Stimulated activated effector memory CD8-positive, alpha-beta T cell treated with anti-CD3 and anti-CD28 coated beads, Interleukin-12 subunit alpha, Interleukin-12 subunit beta, amount 100 ng/mL, for 72 hours (primary cell): ENCODE measurements at regions not wholly inside any gene's neighbourhood (a gene's known extent, or its start where the extent isn't known, plus 50 kb on each side); places are given as distances from the start of the nearest gene placed in this dataset.
"Not testable (repeated sequence)": the region's sequence is repeated elsewhere in the genome, so short reads cannot be mapped to it uniquely, and the experiment has no call there.

Source experiments
- ATAC-seq: fragments of 150-1000 bp; cut with Tn5 transposase; 2 replicates; pipeline ENCODE4 v1.10.0; 2021
- DNase-seq, 2 donors: peaks; one replicate each; pipeline ENCODE4 v3.0.0; 2021 to 2022; ENCODE audit warnings: low spot score in 2 of 2
- H3K27ac Mint-ChIP-seq: one replicate; pipeline ENCODE4 v1.8.0; 2022; ENCODE audit warnings: mild to moderate bottlenecking, mixed read lengths
- H3K36me3 Mint-ChIP-seq: one replicate; pipeline ENCODE4 v1.8.0; 2022; ENCODE audit warnings: mild to moderate bottlenecking, mixed read lengths
- H3K4me1 Mint-ChIP-seq: one replicate; pipeline ENCODE4 v1.8.0; 2022; ENCODE audit warnings: mixed read lengths
- H3K4me3 Mint-ChIP-seq: one replicate; pipeline ENCODE4 v1.8.0; 2022; ENCODE audit warnings: mild to moderate bottlenecking, mixed read lengths
- H3K9me3 Mint-ChIP-seq: one replicate; pipeline ENCODE4 v1.8.0; 2022; ENCODE audit warnings: mixed read lengths

DNA sequence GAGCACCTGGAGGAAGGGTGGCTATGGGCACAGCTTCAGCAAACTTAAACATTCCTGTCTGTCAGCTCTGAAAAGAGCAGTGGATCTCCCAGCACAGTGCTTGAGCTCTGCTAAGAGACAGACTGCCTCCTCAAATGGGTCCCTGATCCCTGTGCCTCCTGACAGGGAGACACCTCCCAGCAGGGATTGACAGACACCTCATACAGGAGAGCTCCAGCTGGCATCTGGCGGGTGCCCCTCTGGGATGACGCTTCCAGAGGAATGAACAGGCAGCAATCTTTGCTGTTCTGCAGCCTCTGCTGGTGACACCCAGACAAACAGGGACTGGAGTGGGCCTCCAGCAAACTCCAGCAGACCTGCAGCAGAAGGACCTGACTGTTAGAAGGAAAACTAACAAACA is 307.8 kb downstream of the AGTPBP1 start:
- H3K36me3 Mint-ChIP-seq, H3K4me1 Mint-ChIP-seq, H3K27ac Mint-ChIP-seq, ATAC-seq, H3K4me3 Mint-ChIP-seq, DNase-seq, H3K9me3 Mint-ChIP-seq: not testable (repeated sequence)

DNA sequence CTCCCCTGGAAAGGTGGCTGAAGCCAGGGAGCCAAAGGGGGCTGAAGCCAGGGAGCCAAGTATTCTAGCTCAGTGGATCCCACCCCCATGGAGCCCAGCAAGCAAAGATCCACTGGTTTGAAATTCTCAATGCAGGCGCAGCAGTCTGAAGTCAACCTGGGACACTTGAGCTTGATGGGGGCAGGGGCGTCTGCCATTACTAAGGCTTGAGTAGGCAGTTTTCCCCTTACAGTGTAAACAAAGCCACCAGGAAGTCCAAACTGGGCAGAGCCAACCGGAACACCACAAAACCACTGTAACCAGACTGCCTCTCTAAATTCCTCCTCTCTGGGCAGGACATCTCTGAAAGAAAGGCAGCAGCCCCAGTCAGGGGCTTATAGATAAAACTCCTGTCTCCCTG is 308.2 kb downstream of the AGTPBP1 start:
- H3K9me3 Mint-ChIP-seq, H3K27ac Mint-ChIP-seq, H3K36me3 Mint-ChIP-seq, H3K4me1 Mint-ChIP-seq, H3K4me3 Mint-ChIP-seq, ATAC-seq, DNase-seq: not testable (repeated sequence)

- ATAC-seq = no peak
- no peaks in the 10 kb centered on the region for H3K9me3 Mint-ChIP-seq
- no peak overlapping the region for H3K4me3 Mint-ChIP-seq
- H3K4me1 Mint-ChIP-seq = no peaks in the 10 kb centered on the region
- H3K36me3 Mint-ChIP-seq = no peaks in the 10 kb centered on the region
- no peak for DNase-seq
- H3K27ac Mint-ChIP-seq = no peak overlapping the region
Observed at GRCh38 chr9:85433046-85433445, 308.7 kb downstream of the AGTPBP1 start.

DNA sequence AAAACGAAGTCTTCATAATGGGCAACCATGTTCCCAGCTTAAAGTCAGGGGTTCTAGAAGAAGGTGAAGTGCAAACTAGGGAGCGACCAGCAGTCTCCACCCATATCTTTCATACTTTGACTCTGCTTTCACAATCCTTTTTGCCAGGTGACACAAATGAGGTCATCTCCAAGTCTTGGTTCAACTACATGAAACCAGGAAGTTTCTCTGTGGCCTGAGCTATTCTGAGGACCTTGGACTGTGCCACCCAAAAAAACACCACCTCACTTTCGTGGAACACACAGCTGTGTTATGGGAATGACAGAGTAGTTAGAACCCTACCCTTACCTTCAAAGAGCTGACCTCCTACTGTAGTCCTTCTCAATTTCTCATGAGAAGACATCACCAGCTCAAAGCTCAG is 309.2 kb downstream of the AGTPBP1 start:
- Mint-ChIP-seq H3K4me1 (no peaks in the 10 kb centered on the region), H3K4me3 (no peak overlapping the region), H3K27ac (no peak overlapping the region), H3K9me3 (no peaks in the 10 kb centered on the region), H3K36me3 (no peaks in the 10 kb centered on the region)
- no peak for ATAC-seq
- DNase-seq = no peak

DNA sequence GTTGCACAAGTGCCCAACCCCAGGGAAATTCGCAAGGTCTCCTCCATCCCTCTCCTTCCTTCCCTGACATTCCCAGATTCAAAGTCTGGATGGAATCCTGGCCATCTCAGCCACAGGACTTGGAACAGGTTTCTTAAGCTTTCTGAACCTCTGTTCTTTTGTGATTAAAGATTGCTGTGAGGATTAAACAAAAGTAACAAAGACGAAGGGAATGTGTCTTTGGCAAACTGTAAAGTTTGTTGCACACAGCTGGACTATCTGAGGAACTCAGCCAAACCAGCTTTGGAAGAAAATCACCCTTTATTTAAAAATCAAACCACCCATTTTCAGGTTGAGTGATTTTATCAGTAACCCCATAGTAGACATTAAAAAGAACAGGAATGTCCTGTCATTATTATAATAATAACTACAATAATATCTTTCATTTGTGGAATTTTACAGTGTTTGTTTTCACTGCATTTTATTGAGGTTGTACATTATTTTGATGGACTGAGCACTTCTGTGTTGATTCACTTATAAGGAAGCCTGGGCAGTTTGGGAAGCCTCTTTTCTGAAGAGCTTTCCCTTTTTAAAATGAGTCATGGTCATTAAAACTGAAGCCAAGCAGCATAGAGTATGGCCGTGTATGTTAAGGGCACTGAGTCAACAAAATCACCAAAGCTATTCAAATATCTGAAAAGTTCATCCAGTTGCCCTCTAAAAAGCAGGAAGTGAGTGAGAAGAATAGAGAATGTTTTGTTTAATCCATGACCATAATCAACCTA is 310.2 kb downstream of the AGTPBP1 start:
- no peak for ATAC-seq
- Mint-ChIP-seq H3K36me3 (no peaks in the 10 kb centered on the region), H3K27ac (no peak overlapping the region), H3K9me3 (no peaks in the 10 kb centered on the region), H3K4me3 (no peak overlapping the region), H3K4me1 (no peaks in the 10 kb centered on the region)
- DNase-seq = no peak

- DNase-seq (no peak), ATAC-seq (no peak)
- H3K4me3 Mint-ChIP-seq = no peak overlapping the region
- H3K9me3 Mint-ChIP-seq = no peaks in the 10 kb centered on the region
- no peak overlapping the region for H3K27ac Mint-ChIP-seq
- H3K36me3 Mint-ChIP-seq = no peaks in the 10 kb centered on the region
- H3K4me1 Mint-ChIP-seq = no peaks in the 10 kb centered on the region
Observed at GRCh38 chr9:85430659-85431338, 311.0 kb downstream of the AGTPBP1 start.

DNA sequence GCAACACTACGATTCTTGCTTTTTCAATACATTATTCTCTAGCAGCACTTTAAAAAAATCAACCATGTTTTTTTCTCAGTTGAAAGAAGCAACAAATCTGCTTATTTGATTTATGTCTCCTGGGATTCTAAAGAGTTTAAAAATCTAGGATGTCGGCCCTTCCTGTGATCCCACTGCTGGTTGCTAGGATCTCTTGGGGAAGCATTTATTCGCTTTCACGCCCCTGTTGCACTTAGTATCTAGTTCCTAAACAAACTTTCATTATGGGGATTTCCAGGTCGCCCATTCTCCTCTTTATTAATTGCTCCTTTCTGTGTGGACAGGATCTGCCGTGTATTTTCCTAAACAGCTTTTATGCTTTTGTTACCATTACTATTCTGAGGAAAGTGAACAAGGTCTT is 313.5 kb downstream of the AGTPBP1 start:
- H3K4me3 Mint-ChIP-seq = no peak overlapping the region
- DNase-seq = no peak
- ATAC-seq = no peak
- no peaks in the 10 kb centered on the region for H3K9me3 Mint-ChIP-seq
- H3K27ac Mint-ChIP-seq = no peak overlapping the region
- peaks cover 6% of the 10 kb centered on the region for H3K4me1 Mint-ChIP-seq
- no peaks in the 10 kb centered on the region for H3K36me3 Mint-ChIP-seq

- H3K9me3 Mint-ChIP-seq = no peaks in the 10 kb centered on the region
- no peak overlapping the region for H3K4me3 Mint-ChIP-seq
- H3K27ac Mint-ChIP-seq = no peak overlapping the region
- H3K4me1 Mint-ChIP-seq = peaks cover 6% of the 10 kb centered on the region
- no peaks in the 10 kb centered on the region for H3K36me3 Mint-ChIP-seq
- ATAC-seq (no peak), DNase-seq (no peak)
Observed at GRCh38 chr9:85427772-85428171, 314.0 kb downstream of the AGTPBP1 start.

DNA sequence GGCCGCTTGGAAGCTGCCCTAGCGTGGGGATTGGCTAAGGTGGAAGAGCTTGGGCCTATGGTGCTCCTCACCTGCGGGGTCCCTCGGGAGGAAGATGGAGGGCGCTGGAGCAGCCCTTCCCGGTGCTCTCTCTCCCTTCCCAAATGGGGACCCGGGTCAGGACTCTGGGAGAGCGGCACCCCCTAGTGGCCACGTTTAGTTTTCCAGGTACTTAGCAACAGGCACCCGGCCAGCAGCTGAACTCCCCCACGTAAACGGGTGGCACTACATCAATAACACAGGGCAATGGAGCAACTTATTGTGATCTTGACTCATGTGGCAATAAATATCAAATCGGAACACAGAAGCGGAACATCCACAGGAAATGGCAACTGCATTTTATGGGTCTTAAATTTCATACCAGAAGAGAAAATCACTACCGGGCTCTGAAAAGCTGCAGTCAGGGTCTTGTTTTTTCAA is 316.6 kb downstream of the AGTPBP1 start:
- no peak overlapping the region for H3K27ac Mint-ChIP-seq
- no peaks in the 10 kb centered on the region for H3K36me3 Mint-ChIP-seq
- H3K4me3 Mint-ChIP-seq = no peak overlapping the region
- H3K9me3 Mint-ChIP-seq = no peaks in the 10 kb centered on the region
- peak; percentile 27 to 71 for DNase-seq
- ATAC-seq = peak; percentile 42
- H3K4me1 Mint-ChIP-seq = peaks cover 12% of the 10 kb centered on the region

DNA sequence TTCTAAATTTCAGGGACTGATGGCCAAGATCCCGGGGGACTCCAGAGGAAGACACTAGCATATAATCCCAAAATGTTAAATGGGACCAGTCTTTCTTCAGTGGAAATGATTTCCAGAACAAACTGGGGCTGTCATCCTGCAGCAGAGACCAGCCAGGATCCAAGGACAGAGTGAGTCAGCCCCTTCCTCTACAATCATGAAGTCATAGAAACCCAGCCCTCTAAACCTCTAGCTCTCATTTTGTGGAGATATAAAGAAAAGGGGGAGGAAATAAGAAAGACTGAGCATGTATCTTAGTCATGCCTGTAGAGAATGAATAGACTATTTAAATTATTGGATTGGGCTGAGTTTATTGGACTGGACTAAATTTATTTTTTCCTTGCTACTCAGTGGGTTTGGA is 318.3 kb downstream of the AGTPBP1 start:
- Mint-ChIP-seq H3K27ac (no peak overlapping the region), H3K4me3 (no peak overlapping the region), H3K9me3 (no peaks in the 10 kb centered on the region), H3K4me1 (peaks cover 12% of the 10 kb centered on the region), H3K36me3 (no peaks in the 10 kb centered on the region)
- ATAC-seq (no peak), DNase-seq (no peak)

DNA sequence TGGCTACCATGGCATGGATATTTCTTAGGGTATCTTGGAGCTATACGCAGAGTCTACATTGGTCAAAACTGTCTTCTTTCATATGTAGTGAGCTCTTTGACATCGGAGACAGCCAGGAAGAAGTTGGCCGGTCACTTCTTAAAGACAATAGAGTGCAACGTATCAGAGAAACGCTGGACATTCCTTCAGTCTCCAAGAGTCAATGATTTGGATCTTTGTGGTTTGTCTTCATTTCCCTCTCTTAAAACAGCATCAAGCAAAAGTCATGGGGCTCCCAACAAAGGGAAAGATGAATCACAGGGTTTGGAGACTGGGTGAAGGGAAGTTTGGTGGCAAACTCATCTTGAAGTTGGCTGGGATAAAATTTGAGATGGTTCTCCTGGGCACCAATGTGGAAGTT is 320.1 kb downstream of the AGTPBP1 start:
- H3K4me1 Mint-ChIP-seq = peaks cover 12% of the 10 kb centered on the region
- ATAC-seq = no peak

DNA sequence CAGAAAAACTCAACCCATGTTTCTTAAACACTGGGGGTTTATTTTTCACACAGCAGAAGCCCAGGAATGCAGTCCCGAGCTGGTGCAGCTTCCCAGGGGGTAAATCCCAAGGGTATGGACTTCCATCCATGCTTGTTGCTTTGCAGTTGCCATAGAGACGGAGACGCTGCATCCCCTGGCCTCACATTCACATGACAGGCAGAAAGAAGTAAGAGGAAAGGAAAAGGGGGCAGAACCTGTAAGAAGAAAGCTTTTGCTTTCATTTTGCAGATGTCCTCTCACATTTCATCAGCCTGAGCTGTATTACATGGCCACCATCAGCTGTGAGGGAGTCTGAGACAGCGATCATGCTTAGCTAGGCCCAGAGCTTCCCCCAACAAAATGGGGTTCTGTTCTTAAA is 321.0 kb downstream of the AGTPBP1 start:
- Mint-ChIP-seq H3K27ac (peak overlapping the region; percentile 63), H3K9me3 (no peaks in the 10 kb centered on the region), H3K36me3 (no peaks in the 10 kb centered on the region), H3K4me1 (peaks cover 12% of the 10 kb centered on the region), H3K4me3 (no peak overlapping the region)
- DNase-seq = no peak
- no peak for ATAC-seq

More for the DNA sequence above, 320.1 kb downstream of the AGTPBP1 start:
- H3K27ac Mint-ChIP-seq = no peak overlapping the region
- no peak overlapping the region for H3K4me3 Mint-ChIP-seq
- no peaks in the 10 kb centered on the region for H3K9me3 Mint-ChIP-seq
- no peaks in the 10 kb centered on the region for H3K36me3 Mint-ChIP-seq
- DNase-seq = no peak

DNA sequence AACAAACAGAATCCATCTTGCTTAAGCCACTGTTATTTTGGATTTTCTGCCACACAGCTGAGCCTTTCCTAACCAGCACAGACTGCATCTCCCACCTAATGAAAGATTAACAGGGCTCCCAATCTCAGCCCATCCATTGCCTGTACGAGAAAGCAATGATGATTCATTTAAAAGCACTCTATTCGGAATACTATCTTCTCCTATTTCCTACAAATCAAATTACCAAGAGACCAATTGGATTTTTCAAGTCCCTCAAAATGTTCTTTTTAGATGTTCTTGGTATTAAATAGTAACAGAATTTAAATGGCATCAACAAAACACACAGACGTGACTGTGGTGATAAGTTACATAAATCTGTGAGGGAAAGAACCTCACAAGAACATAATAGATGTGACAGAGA is 324.1 kb downstream of the AGTPBP1 start:
- H3K9me3 Mint-ChIP-seq = no peaks in the 10 kb centered on the region
- no peak overlapping the region for H3K4me3 Mint-ChIP-seq
- ATAC-seq (no peak), DNase-seq (no peak)
- H3K27ac Mint-ChIP-seq = no peak overlapping the region
- H3K4me1 Mint-ChIP-seq = peaks cover 6% of the 10 kb centered on the region
- H3K36me3 Mint-ChIP-seq = no peaks in the 10 kb centered on the region

DNA sequence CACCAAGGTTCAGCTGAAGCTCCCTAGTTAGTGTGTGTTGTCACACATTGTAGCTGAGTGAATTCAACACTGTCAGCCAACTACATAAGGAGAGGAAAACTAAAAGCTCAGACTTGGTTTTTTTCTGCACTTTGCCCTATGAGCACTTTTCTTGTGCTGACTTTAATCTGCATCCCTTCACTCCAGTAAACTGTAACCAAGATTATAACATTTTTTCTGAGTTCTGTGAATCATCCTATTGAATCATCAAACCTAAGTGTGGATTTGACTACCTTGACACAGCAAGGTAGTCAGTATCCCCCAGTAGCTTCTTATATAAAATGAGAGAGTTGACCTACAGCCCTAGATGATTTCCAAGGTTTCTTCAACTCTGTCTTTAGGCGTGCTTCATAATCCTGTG is 325.0 kb downstream of the AGTPBP1 start:
- DNase-seq = no peak
- Mint-ChIP-seq H3K4me3 (no peak overlapping the region), H3K4me1 (peaks cover 6% of the 10 kb centered on the region), H3K36me3 (no peaks in the 10 kb centered on the region), H3K27ac (no peak overlapping the region), H3K9me3 (no peaks in the 10 kb centered on the region)
- no peak for ATAC-seq

GRCh38 chr9:85414390-85414789 is 327.4 kb downstream of the AGTPBP1 start:
- Mint-ChIP-seq H3K36me3 (no peaks in the 10 kb centered on the region), H3K9me3 (no peaks in the 10 kb centered on the region), H3K4me1 (no peaks in the 10 kb centered on the region), H3K27ac (no peak overlapping the region), H3K4me3 (no peak overlapping the region)
- no peak for ATAC-seq
- no peak for DNase-seq

GRCh38 chr9:85408494-85408893 is 333.3 kb downstream of the AGTPBP1 start:
- H3K4me3 Mint-ChIP-seq = no peak overlapping the region
- no peak overlapping the region for H3K27ac Mint-ChIP-seq
- DNase-seq = no peak
- no peak for ATAC-seq
- no peaks in the 10 kb centered on the region for H3K4me1 Mint-ChIP-seq
- no peaks in the 10 kb centered on the region for H3K9me3 Mint-ChIP-seq
- H3K36me3 Mint-ChIP-seq = no peaks in the 10 kb centered on the region
